ENCODE measurements at regions not wholly inside any gene's neighbourhood (a gene's known extent, or its start where the extent isn't known, plus 50 kb on each side); places are given as distances from the start of the nearest gene placed in this dataset.
A peak's percentile ranks its signal among the peaks of the same experiment; 100 is the strongest.

GRCh38 chr3:73734211-73735089, 109.7 kb upstream of the PDZRN3 start:
- TF ChIP-seq CTCF (IDR thresholded peaks at IDR 0.05) (no peak), RAD21 (IDR thresholded peaks at IDR 0.05; ENCODE audit: low read length) (no peak), CHD2 (IDR thresholded peaks at IDR 0.05; ENCODE audit: low read length, partially characterized antibody) (no peak), TEAD4 (IDR thresholded peaks at IDR 0.05; ENCODE audit: borderline replicate concordance, insufficient read depth) (no peak), SMC3 (IDR thresholded peaks at IDR 0.05; ENCODE audit: low read depth, low read length) (no peak), SIN3A (IDR thresholded peaks at IDR 0.05; ENCODE audit: borderline replicate concordance, low read depth, low read length) (no peak), RCOR1 (IDR thresholded peaks at IDR 0.05; ENCODE audit: low read length) (no peak), EP300 (IDR thresholded peaks at IDR 0.05; ENCODE audit: borderline replicate concordance in 1 of 2, low read depth in 1 of 2, low read length in 1 of 2) (no peak), POLR2AphosphoS5 (IDR thresholded peaks at IDR 0.05; ENCODE audit: low read depth, low read length) (no peak), RFX5 (IDR thresholded peaks at IDR 0.05; ENCODE audit: low read length) (no peak)
- TF ChIP-seq, protein P1, sequence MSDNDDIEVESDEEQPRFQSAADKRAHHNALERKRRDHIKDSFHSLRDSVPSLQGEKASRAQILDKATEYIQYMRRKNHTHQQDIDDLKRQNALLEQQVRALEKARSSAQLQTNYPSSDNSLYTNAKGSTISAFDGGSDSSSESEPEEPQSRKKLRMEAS (IDR thresholded peaks at IDR 0.05; ENCODE audit: low read depth) = no peak
- TF ChIP-seq, protein P2, sequence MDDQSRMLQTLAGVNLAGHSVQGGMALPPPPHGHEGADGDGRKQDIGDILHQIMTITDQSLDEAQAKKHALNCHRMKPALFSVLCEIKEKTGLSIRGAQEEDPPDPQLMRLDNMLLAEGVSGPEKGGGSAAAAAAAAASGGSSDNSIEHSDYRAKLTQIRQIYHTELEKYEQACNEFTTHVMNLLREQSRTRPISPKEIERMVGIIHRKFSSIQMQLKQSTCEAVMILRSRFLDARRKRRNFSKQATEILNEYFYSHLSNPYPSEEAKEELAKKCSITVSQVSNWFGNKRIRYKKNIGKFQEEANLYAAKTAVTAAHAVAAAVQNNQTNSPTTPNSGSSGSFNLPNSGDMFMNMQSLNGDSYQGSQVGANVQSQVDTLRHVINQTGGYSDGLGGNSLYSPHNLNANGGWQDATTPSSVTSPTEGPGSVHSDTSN (IDR thresholded peaks at IDR 0.05) = peak; percentile 48; the same call in 1 of the 2 replicates
- TF ChIP-seq, protein P3, sequence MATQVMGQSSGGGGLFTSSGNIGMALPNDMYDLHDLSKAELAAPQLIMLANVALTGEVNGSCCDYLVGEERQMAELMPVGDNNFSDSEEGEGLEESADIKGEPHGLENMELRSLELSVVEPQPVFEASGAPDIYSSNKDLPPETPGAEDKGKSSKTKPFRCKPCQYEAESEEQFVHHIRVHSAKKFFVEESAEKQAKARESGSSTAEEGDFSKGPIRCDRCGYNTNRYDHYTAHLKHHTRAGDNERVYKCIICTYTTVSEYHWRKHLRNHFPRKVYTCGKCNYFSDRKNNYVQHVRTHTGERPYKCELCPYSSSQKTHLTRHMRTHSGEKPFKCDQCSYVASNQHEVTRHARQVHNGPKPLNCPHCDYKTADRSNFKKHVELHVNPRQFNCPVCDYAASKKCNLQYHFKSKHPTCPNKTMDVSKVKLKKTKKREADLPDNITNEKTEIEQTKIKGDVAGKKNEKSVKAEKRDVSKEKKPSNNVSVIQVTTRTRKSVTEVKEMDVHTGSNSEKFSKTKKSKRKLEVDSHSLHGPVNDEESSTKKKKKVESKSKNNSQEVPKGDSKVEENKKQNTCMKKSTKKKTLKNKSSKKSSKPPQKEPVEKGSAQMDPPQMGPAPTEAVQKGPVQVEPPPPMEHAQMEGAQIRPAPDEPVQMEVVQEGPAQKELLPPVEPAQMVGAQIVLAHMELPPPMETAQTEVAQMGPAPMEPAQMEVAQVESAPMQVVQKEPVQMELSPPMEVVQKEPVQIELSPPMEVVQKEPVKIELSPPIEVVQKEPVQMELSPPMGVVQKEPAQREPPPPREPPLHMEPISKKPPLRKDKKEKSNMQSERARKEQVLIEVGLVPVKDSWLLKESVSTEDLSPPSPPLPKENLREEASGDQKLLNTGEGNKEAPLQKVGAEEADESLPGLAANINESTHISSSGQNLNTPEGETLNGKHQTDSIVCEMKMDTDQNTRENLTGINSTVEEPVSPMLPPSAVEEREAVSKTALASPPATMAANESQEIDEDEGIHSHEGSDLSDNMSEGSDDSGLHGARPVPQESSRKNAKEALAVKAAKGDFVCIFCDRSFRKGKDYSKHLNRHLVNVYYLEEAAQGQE (IDR thresholded peaks at IDR 0.05; ENCODE audit: low read depth, low read length) = no peak
